ENCODE measurements at regions not wholly inside any gene's neighbourhood (a gene's known extent, or its start where the extent isn't known, plus 50 kb on each side); places are given as distances from the start of the nearest gene placed in this dataset.

GRCh38 chr13:38624822-38625221 lies 62.1 kb upstream of the FREM2 start (continued):
- no peak for TF ChIP-seq PREB (CRISPR knock-in tag; IDR thresholded peaks at IDR 0.05; ENCODE audit: borderline replicate concordance)
- TF ChIP-seq KAT7 (CRISPR knock-in tag; IDR thresholded peaks at IDR 0.05; ENCODE audit: borderline replicate concordance), result no peak
- TF ChIP-seq ZNF232 (CRISPR knock-in tag; IDR thresholded peaks at IDR 0.05), result no peak
- TF ChIP-seq FOXP1 (CRISPR knock-in tag; IDR thresholded peaks at IDR 0.05; ENCODE audit: borderline replicate concordance), result no peak
- TF ChIP-seq ARID4B (CRISPR knock-in tag; IDR thresholded peaks at IDR 0.05; ENCODE audit: borderline replicate concordance), result no peak
- TF ChIP-seq ERG (CRISPR knock-in tag; IDR thresholded peaks at IDR 0.05), result no peak
- TF ChIP-seq SMAD4 (CRISPR knock-in tag; IDR thresholded peaks at IDR 0.05), result no peak
- TF ChIP-seq USF1 (CRISPR knock-in tag; IDR thresholded peaks at IDR 0.05), result peak; percentile 79
- no peak for TF ChIP-seq ZSCAN18 (CRISPR knock-in tag; IDR thresholded peaks at IDR 0.05)
- peak; percentile 82 for TF ChIP-seq MAX (CRISPR knock-in tag; IDR thresholded peaks at IDR 0.05)
- TF ChIP-seq ESRRA (CRISPR knock-in tag; IDR thresholded peaks at IDR 0.05; ENCODE audit: borderline replicate concordance), result no peak
- no peak for TF ChIP-seq RORB (CRISPR knock-in tag; IDR thresholded peaks at IDR 0.05)
- TF ChIP-seq USF2 (CRISPR knock-in tag; IDR thresholded peaks at IDR 0.05), result peak; percentile 73

GRCh38 chr13:38628554-38628953 lies 58.3 kb upstream of the FREM2 start:
- no peak for ATAC-seq
- Mint-ChIP-seq H3K4me1 (peaks cover 31% of the 10 kb centered on the region), H3K27me3 (ENCODE audit: low read depth) (no peaks in the 10 kb centered on the region), H3K9me3 (no peaks in the 10 kb centered on the region), H3K27ac (no peak overlapping the region), H3K4me3 (no peak overlapping the region), H3K36me3 (no peaks in the 10 kb centered on the region)
- ChIA-PET POLR2A (no interaction called here), CTCF (no interaction called here)
- no peak for TF ChIP-seq E2F5 (CRISPR knock-in tag; IDR thresholded peaks at IDR 0.05)
- TF ChIP-seq NFE2L1 (CRISPR knock-in tag; IDR thresholded peaks at IDR 0.05), result no peak
- TF ChIP-seq AR (CRISPR knock-in tag; IDR thresholded peaks at IDR 0.05), result no peak
- no peak for TF ChIP-seq RELA (CRISPR knock-in tag; IDR thresholded peaks at IDR 0.05; ENCODE audit: borderline replicate concordance)
- DNase-seq (ENCODE audit: low spot score), result no peak
